ENCODE measurements at regions not wholly inside any gene's neighbourhood (a gene's known extent, or its start where the extent isn't known, plus 50 kb on each side); places are given as distances from the start of the nearest gene placed in this dataset.
A peak's percentile ranks its signal among the peaks of the same experiment; 100 is the strongest.

GRCh38 chr2:216553482-216554240, 55.0 kb downstream of the RPL37A start:
- Histone ChIP-seq H3K27ac (ENCODE audit: low read length) (peak overlapping the region; percentile 66; the same call in 1 of the 2 replicates), H3K9ac (ENCODE audit: low read depth, low read length) (no peak overlapping the region), H3K4me3 (ENCODE audit: low read depth in 1 of 2, low read length in 2 of 2) (no peak overlapping the region), H3K36me3 (ENCODE audit: insufficient read depth, low read length) (no peaks in the 10 kb centered on the region), H3K79me2 (ENCODE audit: insufficient read depth, low read length) (no peaks in the 10 kb centered on the region), H4K20me1 (ENCODE audit: insufficient read depth, low read length) (no peaks in the 10 kb centered on the region), H3K9me3 (ENCODE audit: insufficient read depth, low read length, severe bottlenecking) (no peaks in the 10 kb centered on the region), H3K27me3 (ENCODE audit: insufficient read depth, low read length, poor library complexity) (no peaks in the 10 kb centered on the region), H3K4me2 (ENCODE audit: insufficient read depth, low read length) (no peak overlapping the region), H2AFZ (ENCODE audit: low read depth, low read length) (no peak overlapping the region), H3K4me1 (ENCODE audit: insufficient read depth, low read length) (peaks cover 25% of the 10 kb centered on the region)
- no peak for DNase-seq
- ATAC-seq (ENCODE audit: insufficient read depth, low read depth) = no peak
- no peak for TF ChIP-seq CTCF (IDR thresholded peaks at IDR 0.05; ENCODE audit: borderline replicate concordance, extremely low read depth, low read length, poor library complexity, severe bottlenecking)
- no peak for TF ChIP-seq EZH2 (IDR thresholded peaks at IDR 0.05; ENCODE audit: borderline replicate concordance, low read depth, low read length, severe bottlenecking)

- H4K20me1 ChIP-seq (ENCODE audit: insufficient read depth, low read length) = no peaks in the 10 kb centered on the region
- no peak for DNase-seq
- peak; percentile 31; the same call in 1 of the 3 replicates for ATAC-seq (ENCODE audit: insufficient read depth, low read depth)
- H3K4me3 ChIP-seq (ENCODE audit: low read depth in 1 of 2, low read length in 2 of 2) = no peak overlapping the region
- H3K36me3 ChIP-seq (ENCODE audit: insufficient read depth, low read length) = no peaks in the 10 kb centered on the region
- H3K79me2 ChIP-seq (ENCODE audit: insufficient read depth, low read length) = no peaks in the 10 kb centered on the region
- H3K27me3 ChIP-seq (ENCODE audit: insufficient read depth, low read length, poor library complexity) = no peaks in the 10 kb centered on the region
- no peaks in the 10 kb centered on the region for H3K9me3 ChIP-seq (ENCODE audit: insufficient read depth, low read length, severe bottlenecking)
- peak overlapping the region; percentile 66 for H3K27ac ChIP-seq (ENCODE audit: low read length)
- no peak overlapping the region for H2AFZ ChIP-seq (ENCODE audit: low read depth, low read length)
- TF ChIP-seq EZH2 (IDR thresholded peaks at IDR 0.05; ENCODE audit: borderline replicate concordance, low read depth, low read length, severe bottlenecking) (no peak), CTCF (IDR thresholded peaks at IDR 0.05; ENCODE audit: borderline replicate concordance, extremely low read depth, low read length, poor library complexity, severe bottlenecking) (no peak)
- H3K9ac ChIP-seq (ENCODE audit: low read depth, low read length) = no peak overlapping the region
- H3K4me2 ChIP-seq (ENCODE audit: insufficient read depth, low read length) = no peak overlapping the region
- peaks cover 25% of the 10 kb centered on the region for H3K4me1 ChIP-seq (ENCODE audit: insufficient read depth, low read length)
Observed at GRCh38 chr2:216554286-216554685, 55.6 kb downstream of the RPL37A start.

DNA sequence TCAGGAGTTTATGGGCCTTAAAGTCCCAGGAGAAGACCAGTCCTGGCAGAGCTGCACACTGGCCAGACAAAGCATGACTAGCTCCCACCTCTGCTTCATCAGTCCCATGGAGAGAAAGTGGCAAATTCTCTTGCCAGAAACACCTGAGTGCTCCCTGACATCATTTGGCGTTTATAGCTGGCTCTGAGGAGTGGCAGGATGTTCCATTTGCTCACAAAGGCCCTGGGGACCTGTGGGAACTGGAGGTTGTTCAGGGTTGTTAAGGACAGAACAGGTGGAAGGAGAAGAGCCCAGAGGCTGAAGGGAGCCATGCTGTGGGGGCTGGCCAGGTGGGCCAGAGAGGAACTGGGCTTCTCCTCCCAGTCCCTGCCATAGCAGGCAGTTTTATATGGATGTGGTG, 56.1 kb downstream of the RPL37A start:
- Histone ChIP-seq H4K20me1 (ENCODE audit: insufficient read depth, low read length) (no peaks in the 10 kb centered on the region), H3K36me3 (ENCODE audit: insufficient read depth, low read length) (no peaks in the 10 kb centered on the region), H3K27ac (ENCODE audit: low read length) (peak overlapping the region; percentile 66), H3K4me3 (ENCODE audit: low read depth in 1 of 2, low read length in 2 of 2) (no peak overlapping the region), H3K4me2 (ENCODE audit: insufficient read depth, low read length) (no peak overlapping the region), H3K9me3 (ENCODE audit: insufficient read depth, low read length, severe bottlenecking) (no peaks in the 10 kb centered on the region), H3K27me3 (ENCODE audit: insufficient read depth, low read length, poor library complexity) (no peaks in the 10 kb centered on the region), H3K9ac (ENCODE audit: low read depth, low read length) (no peak overlapping the region), H2AFZ (ENCODE audit: low read depth, low read length) (no peak overlapping the region), H3K79me2 (ENCODE audit: insufficient read depth, low read length) (no peaks in the 10 kb centered on the region), H3K4me1 (ENCODE audit: insufficient read depth, low read length) (peaks cover 25% of the 10 kb centered on the region)
- TF ChIP-seq CTCF (IDR thresholded peaks at IDR 0.05; ENCODE audit: borderline replicate concordance, extremely low read depth, low read length, poor library complexity, severe bottlenecking) (no peak), EZH2 (IDR thresholded peaks at IDR 0.05; ENCODE audit: borderline replicate concordance, low read depth, low read length, severe bottlenecking) (no peak)
- ATAC-seq (ENCODE audit: insufficient read depth, low read depth) (peak; percentile 55), DNase-seq (peak; percentile 32)
